Mesendoderm (in vitro differentiated cells): ENCODE measurements at regions not wholly inside any gene's neighbourhood (a gene's known extent, or its start where the extent isn't known, plus 50 kb on each side); places are given as distances from the start of the nearest gene placed in this dataset.
A peak's percentile ranks its signal among the peaks of the same experiment; 100 is the strongest.

Source experiments
- DNase-seq: peaks from one replicate; pipeline ENCODE4 v3.0.0; 2013
- H2AK5ac ChIP-seq: 2 replicates; pipeline ENCODE4 v1.6.1; 2013; ENCODE audit warnings: low read length, inconsistent platforms
- H2BK120ac ChIP-seq: 2 replicates; pipeline ENCODE4 v1.6.1; 2013; ENCODE audit warnings: low read depth, mild to moderate bottlenecking, low read length, moderate library complexity, mixed read lengths
- H2BK15ac ChIP-seq: replicated peaks from 2 replicates; pipeline ENCODE4 v1.6.1; 2013; ENCODE audit warnings: low read depth, mild to moderate bottlenecking, moderate library complexity
- H2BK5ac ChIP-seq: 2 replicates; pipeline ENCODE4 v1.6.1; 2013; ENCODE audit warnings: low read length, inconsistent platforms
- H3K18ac ChIP-seq: 2 replicates; pipeline ENCODE4 v1.6.1; 2013; ENCODE audit warnings: mild to moderate bottlenecking, low read length, mixed read lengths
- H3K23ac ChIP-seq: one replicate; pipeline ENCODE4 v1.6.1; 2013; ENCODE audit warnings: low read length
- H3K27ac ChIP-seq: 2 replicates; pipeline ENCODE4 v1.5.1; 2013; ENCODE audit warnings: low read depth, mild to moderate bottlenecking, inconsistent platforms, low read length, moderate library complexity
- H3K27me3 ChIP-seq: 2 replicates; pipeline ENCODE4 v1.6.1; 2013; ENCODE audit warnings: low read length, control low read depth, mild to moderate bottlenecking, inconsistent platforms; ENCODE audit not compliant: insufficient read depth, poor library complexity
- H3K36me3 ChIP-seq: 2 replicates; pipeline ENCODE4 v1.6.1; 2013; ENCODE audit warnings: low read length, inconsistent platforms; ENCODE audit not compliant: control insufficient read depth, insufficient read depth
- H3K4ac ChIP-seq: one replicate; pipeline ENCODE4 v1.6.1; 2013; ENCODE audit warnings: low read depth, mild to moderate bottlenecking, low read length, moderate library complexity
- H3K4me1 ChIP-seq: 2 replicates; pipeline ENCODE4 v1.6.1; 2013; ENCODE audit warnings: low read depth, low read length, inconsistent platforms; ENCODE audit not compliant: control insufficient read depth
- H3K4me2 ChIP-seq: 2 replicates; pipeline ENCODE4 v1.6.1; 2013; ENCODE audit warnings: low read length
- H3K4me3 ChIP-seq: 2 replicates; pipeline ENCODE4 v1.5.1; 2013; ENCODE audit warnings: mild to moderate bottlenecking, low read length
- H3K56ac ChIP-seq: one replicate; pipeline ENCODE4 v1.6.1; 2013; ENCODE audit warnings: low read length
- H3K79me1 ChIP-seq: 2 replicates; pipeline ENCODE4 v1.6.1; 2013; ENCODE audit warnings: low read length, inconsistent platforms
- H3K79me2 ChIP-seq: 2 replicates; pipeline ENCODE4 v1.6.1; 2013; ENCODE audit warnings: mild to moderate bottlenecking, low read length; ENCODE audit not compliant: control insufficient read depth, insufficient read depth
- H3K9ac ChIP-seq: 2 replicates; pipeline ENCODE4 v1.6.1; 2013; ENCODE audit warnings: low read length, inconsistent platforms
- H4K5ac ChIP-seq: one replicate; pipeline ENCODE4 v1.6.1; 2013; ENCODE audit warnings: low read length
- H4K8ac ChIP-seq: one replicate; pipeline ENCODE4 v1.6.1; 2013; ENCODE audit warnings: low read depth, mild to moderate bottlenecking, control low read depth, low read length, moderate library complexity
- WGBS: extraction: QIAGEN DNeasy Blood & Tissue Kit; methylation state at CpG from one replicate; pipeline ENCODE4 v1.1.7; 2013; ENCODE audit warnings: low lambda C conversion rate, missing lambda C conversion rate; ENCODE audit not compliant: insufficient coverage; ENCODE audit errors: extremely low coverage; 5-methylcytosine and 5-hydroxymethylcytosine counted together

GRCh38 chr5:72760259-72760658 lies 56.2 kb upstream of the TNPO1 start:
- Histone ChIP-seq H3K4me3 (no peak overlapping the region), H2AK5ac (no peak overlapping the region), H2BK15ac (no peak overlapping the region), H2BK120ac (no peak overlapping the region), H3K27me3 (no peaks in the 10 kb centered on the region), H3K23ac (no peak overlapping the region), H3K36me3 (no peaks in the 10 kb centered on the region), H3K4ac (no peak overlapping the region), H3K56ac (no peak overlapping the region), H3K4me1 (no peaks in the 10 kb centered on the region), H4K5ac (no peak overlapping the region), H2BK5ac (no peak overlapping the region), H3K27ac (no peak overlapping the region), H3K9ac (no peak overlapping the region), H3K18ac (no peak overlapping the region), H3K4me2 (no peak overlapping the region), H4K8ac (no peak overlapping the region), H3K79me1 (no peaks in the 10 kb centered on the region), H3K79me2 (no peaks in the 10 kb centered on the region)
- WGBS: no CpG with 5 or more reads among the region's 1 CpG
- DNase-seq: no peak

GRCh38 chr5:72752909-72753308 lies 63.6 kb upstream of the TNPO1 start:
- Histone ChIP-seq H3K4me1 (peaks cover 3% of the 10 kb centered on the region), H3K79me1 (no peaks in the 10 kb centered on the region), H3K36me3 (no peaks in the 10 kb centered on the region), H3K18ac (peak overlapping the region; percentile 20), H3K9ac (no peak overlapping the region), H2BK5ac (no peak overlapping the region), H3K4ac (no peak overlapping the region), H3K56ac (no peak overlapping the region), H3K23ac (no peak overlapping the region), H4K5ac (no peak overlapping the region), H3K27ac (no peak overlapping the region), H3K27me3 (no peaks in the 10 kb centered on the region), H3K4me2 (no peak overlapping the region), H2AK5ac (no peak overlapping the region), H3K4me3 (no peak overlapping the region), H2BK15ac (no peak overlapping the region), H4K8ac (no peak overlapping the region), H3K79me2 (no peaks in the 10 kb centered on the region), H2BK120ac (no peak overlapping the region)
- peak; percentile 45 for DNase-seq
- no CpG with 5 or more reads among the region's 1 CpG for WGBS

GRCh38 chr5:72749362-72749997 lies 67.0 kb upstream of the TNPO1 start:
- Histone ChIP-seq H3K4me1 (peaks cover 3% of the 10 kb centered on the region), H3K4me2 (no peak overlapping the region), H3K27ac (no peak overlapping the region), H3K56ac (no peak overlapping the region), H3K27me3 (no peaks in the 10 kb centered on the region), H4K5ac (no peak overlapping the region), H2BK15ac (no peak overlapping the region), H3K9ac (no peak overlapping the region), H2BK120ac (no peak overlapping the region), H3K18ac (no peak overlapping the region), H3K79me1 (no peaks in the 10 kb centered on the region), H3K4me3 (no peak overlapping the region), H3K79me2 (no peaks in the 10 kb centered on the region), H2BK5ac (no peak overlapping the region), H3K23ac (no peak overlapping the region), H3K36me3 (no peaks in the 10 kb centered on the region), H4K8ac (no peak overlapping the region), H2AK5ac (no peak overlapping the region), H3K4ac (no peak overlapping the region)
- no CpG with 5 or more reads among the region's 12 CpGs for WGBS
- peak; percentile 4 for DNase-seq

GRCh38 chr5:72747826-72748225 lies 68.6 kb upstream of the TNPO1 start:
- Histone ChIP-seq H3K23ac (no peak overlapping the region), H3K18ac (no peak overlapping the region), H3K36me3 (no peaks in the 10 kb centered on the region), H4K5ac (no peak overlapping the region), H3K27me3 (no peaks in the 10 kb centered on the region), H3K79me2 (no peaks in the 10 kb centered on the region), H4K8ac (no peak overlapping the region), H2AK5ac (no peak overlapping the region), H3K4ac (no peak overlapping the region), H2BK15ac (no peak overlapping the region), H2BK120ac (no peak overlapping the region), H2BK5ac (no peak overlapping the region), H3K4me3 (no peak overlapping the region), H3K9ac (no peak overlapping the region), H3K27ac (no peak overlapping the region), H3K4me2 (no peak overlapping the region), H3K79me1 (no peaks in the 10 kb centered on the region), H3K4me1 (peaks cover 3% of the 10 kb centered on the region), H3K56ac (no peak overlapping the region)
- WGBS: no CpG with 5 or more reads among the region's 1 CpG
- no peak for DNase-seq

GRCh38 chr5:72746736-72747135 lies 69.7 kb upstream of the TNPO1 start:
- Histone ChIP-seq H2BK120ac (no peak overlapping the region), H3K56ac (no peak overlapping the region), H3K18ac (no peak overlapping the region), H4K8ac (no peak overlapping the region), H3K36me3 (no peaks in the 10 kb centered on the region), H2BK5ac (no peak overlapping the region), H3K9ac (no peak overlapping the region), H3K4me3 (no peak overlapping the region), H2AK5ac (no peak overlapping the region), H3K23ac (no peak overlapping the region), H3K27ac (no peak overlapping the region), H3K4ac (no peak overlapping the region), H3K27me3 (no peaks in the 10 kb centered on the region), H4K5ac (no peak overlapping the region), H3K79me1 (no peaks in the 10 kb centered on the region), H3K79me2 (no peaks in the 10 kb centered on the region), H3K4me1 (peaks cover 3% of the 10 kb centered on the region), H2BK15ac (no peak overlapping the region), H3K4me2 (no peak overlapping the region)
- DNase-seq: no peak
- WGBS: no CpG with 5 or more reads among the region's 5 CpGs

- H3K18ac ChIP-seq: no peak overlapping the region
- no peak overlapping the region for H3K4me3 ChIP-seq
- WGBS: no CpG with 5 or more reads among the region's 4 CpGs
- no peak overlapping the region for H2AK5ac ChIP-seq
- no peak overlapping the region for H4K5ac ChIP-seq
- no peaks in the 10 kb centered on the region for H3K79me1 ChIP-seq
- no peaks in the 10 kb centered on the region for H3K79me2 ChIP-seq
- no peaks in the 10 kb centered on the region for H3K27me3 ChIP-seq
- H3K4ac ChIP-seq: no peak overlapping the region
- no peak overlapping the region for H3K9ac ChIP-seq
- no peaks in the 10 kb centered on the region for H3K36me3 ChIP-seq
- H3K4me2 ChIP-seq: no peak overlapping the region
- H2BK15ac ChIP-seq: no peak overlapping the region
- H3K56ac ChIP-seq: no peak overlapping the region
- H2BK5ac ChIP-seq: no peak overlapping the region
- H3K27ac ChIP-seq: no peak overlapping the region
- H3K4me1 ChIP-seq: peaks cover 2% of the 10 kb centered on the region
- H2BK120ac ChIP-seq: no peak overlapping the region
- no peak overlapping the region for H4K8ac ChIP-seq
- no peak for DNase-seq
- no peak overlapping the region for H3K23ac ChIP-seq
Measured at GRCh38 chr5:72744136-72744535, 72.3 kb upstream of the TNPO1 start.
